DOHH2 (cell line): ENCODE measurements at regions not wholly inside any gene's neighbourhood (a gene's known extent, or its start where the extent isn't known, plus 50 kb on each side); places are given as distances from the start of the nearest gene placed in this dataset.

Experiments used
- CTCF ChIP-seq: fragments of 200-600 bp; sonication (generic); IDR thresholded peaks from one replicate; pipeline ENCODE4 v1.5.1; 2014; ENCODE audit warnings: antibody characterized with exemption, mild to moderate bottlenecking, low read depth, low read length; ENCODE audit not compliant: poor library complexity, severe bottlenecking
- EZH2phosphoT487 ChIP-seq: fragments of 200-600 bp; sonication (generic); IDR thresholded peaks from 2 replicates; pipeline ENCODE4 v1.6.1; 2017; ENCODE audit warnings: borderline replicate concordance, mild to moderate bottlenecking, antibody characterized with exemption, low read length, moderate library complexity, mixed read lengths

DNA sequence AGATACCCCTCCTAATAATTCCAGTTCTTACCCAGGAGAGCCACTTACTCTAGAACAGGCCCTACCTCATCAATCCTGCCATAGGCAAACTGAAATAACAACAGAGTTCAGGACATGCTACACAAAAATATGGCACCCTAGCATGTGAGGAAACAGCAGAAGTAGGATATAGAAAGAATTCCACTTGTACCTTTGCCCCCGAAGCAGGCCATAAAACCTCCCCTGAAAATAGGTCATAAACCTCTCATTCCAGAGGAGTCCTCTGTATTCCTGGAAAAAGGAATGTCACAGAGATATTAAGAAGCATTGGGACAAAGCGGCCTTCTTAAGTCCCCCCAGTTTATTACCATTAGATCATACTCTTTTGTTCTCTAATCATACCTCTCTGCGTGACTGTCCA, 504.3 kb upstream of the MARCKS start:
- TF ChIP-seq CTCF (no peak), EZH2phosphoT487 (no peak)
